HCT116 (cell line): ENCODE measurements at regions not wholly inside any gene's neighbourhood (a gene's known extent, or its start where the extent isn't known, plus 50 kb on each side); places are given as distances from the start of the nearest gene placed in this dataset.

Source experiments
- ATAC-seq: fragments of 200-7000 bp; cut with Tn5 transposase; 2 replicates; pipeline ENCODE4 v1.9.1; 2020; ENCODE audit warnings: mild to moderate bottlenecking, moderate library complexity
- BruUV-seq: library from RNA; stranded (reverse); fragments of 400-500 nt; replicated peaks from 2 replicates; lab custom pipeline; 2021; lab: Mats Ljungman, UMichigan
- CTCF ChIA-PET: fragments of 300-600 bp; sonication (Branson Sonifier 250); formaldehyde crosslinking; loops from one replicate; lab custom pipeline; 2021; ENCODE audit warnings: antibody characterized with exemption; lab: Charles Lee
- POLR2A ChIA-PET: fragments of 300-600, 350-600 bp; sonication (Branson Sonifier 250); formaldehyde crosslinking; loops from one replicate; lab custom pipeline; 2021; ENCODE audit warnings: antibody characterized with exemption; lab: Charles Lee
- RAD21 ChIA-PET, 2 experiments: fragments of 300-600 bp; sonication (Branson Sonifier 250); formaldehyde crosslinking; loops; one replicate each; lab custom pipeline; 2023; ENCODE audit warnings: low total read pairs in 2 of 2; ENCODE audit not compliant: uncharacterized antibody in 2 of 2, unreplicated experiment in 2 of 2, low non-redundant PET in 1 of 2; lab: Charles Lee
- DNase-seq: peaks from one replicate; pipeline ENCODE4 v3.0.0-alpha.2; 2010; ENCODE audit warnings: low read depth, low spot score
- H2AFZ ChIP-seq: fragments of 200-600 bp; shearing (Covaris generic), sonication (generic); 2 replicates; pipeline ENCODE4 v1.6.1; 2017; ENCODE audit warnings: low read depth, mixed run types, mixed read lengths, antibody characterized with exemption, low read length; ENCODE audit not compliant: poor library complexity, severe bottlenecking
- H3K27ac ChIP-seq: 2 replicates; pipeline ENCODE4 v1.5.1; 2012; ENCODE audit warnings: low read depth, low read length
- H3K27me3 ChIP-seq: fragments of 200-600 bp; sonication (generic); 2 replicates; pipeline ENCODE4 v1.6.1; 2016; ENCODE audit warnings: mixed run types, low read length, mixed read lengths; ENCODE audit not compliant: insufficient read depth
- H3K36me3 ChIP-seq, 2 experiments: fragments of 200-500 bp in 1 of 2; fragments of 200-600 bp in 1 of 2; sonication (Bioruptor generic) in 1 of 2; sonication (generic) in 1 of 2; 2 replicates each; pipeline versions ENCODE4 v1.5.1 to v1.6.1; 2014 to 2016; ENCODE audit warnings: low read length in 2 of 2, inconsistent platforms in 1 of 2, mixed read lengths in 1 of 2, mixed run types in 1 of 2; ENCODE audit not compliant: insufficient read depth in 2 of 2, control insufficient read depth in 1 of 2
- H3K4me1 ChIP-seq, 2 experiments: fragments of 200-600 bp in 1 of 2; sonication (generic) in 1 of 2; 2 replicates each; pipeline versions ENCODE4 v1.5.1 to v1.6.1; 2012 to 2017; ENCODE audit warnings: low read length in 2 of 2, inconsistent platforms in 1 of 2, mild to moderate bottlenecking in 1 of 2, mixed read lengths in 1 of 2, mixed run types in 1 of 2, moderate library complexity in 1 of 2; ENCODE audit not compliant: insufficient read depth in 2 of 2, control insufficient read depth in 1 of 2
- H3K4me2 ChIP-seq: fragments of 200-600 bp; sonication (generic); 2 replicates; pipeline ENCODE4 v1.6.1; 2017; ENCODE audit warnings: mixed run types, low read length, mixed read lengths
- H3K4me3 ChIP-seq, 2 experiments: fragments of 200-600 bp in 1 of 2; sonication (generic) in 1 of 2; replicated peaks in 1 of 2; 2 replicates each; pipeline ENCODE4 v1.5.1; 2011 to 2016; ENCODE audit warnings: low read length in 2 of 2, control low read depth in 1 of 2, low read depth in 1 of 2, mild to moderate bottlenecking in 1 of 2, mixed read lengths in 1 of 2, mixed run types in 1 of 2
- H3K79me2 ChIP-seq: fragments of 200-600 bp; sonication (generic); 2 replicates; pipeline ENCODE4 v1.6.1; 2017; ENCODE audit warnings: mild to moderate bottlenecking, mixed run types, low read length, moderate library complexity, mixed read lengths; ENCODE audit not compliant: insufficient read depth
- H3K9ac ChIP-seq: fragments of 200-600 bp; sonication (generic); 2 replicates; pipeline ENCODE4 v1.6.1; 2016; ENCODE audit warnings: low read length, mixed read lengths
- H3K9me2 ChIP-seq: fragments of 200-600 bp; sonication (generic), shearing (Covaris generic); 2 replicates; pipeline ENCODE4 v1.6.1; 2017; ENCODE audit warnings: mixed run types, mild to moderate bottlenecking, moderate library complexity; ENCODE audit not compliant: insufficient read depth
- H3K9me3 ChIP-seq, 2 experiments: fragments of 200-500 bp in 1 of 2; fragments of 200-600 bp in 1 of 2; sonication (Bioruptor generic) in 1 of 2; sonication (generic) in 1 of 2; 2 replicates each; pipeline ENCODE4 v1.6.1; 2014 to 2017; ENCODE audit warnings: low read length in 2 of 2, mixed read lengths in 2 of 2, inconsistent platforms in 1 of 2, low read depth in 1 of 2, mild to moderate bottlenecking in 1 of 2, mixed run types in 1 of 2, moderate library complexity in 1 of 2; ENCODE audit not compliant: control insufficient read depth in 1 of 2, insufficient read depth in 1 of 2
- H4K20me1 ChIP-seq: fragments of 200-600 bp; sonication (generic), shearing (Covaris generic); 2 replicates; pipeline ENCODE4 v1.6.1; 2017; ENCODE audit warnings: mixed run types, mild to moderate bottlenecking, moderate library complexity; ENCODE audit not compliant: insufficient read depth
- EGR1 ChIP-seq: IDR thresholded peaks from 2 replicates; pipeline ENCODE4 v1.6.1; 2012; ENCODE audit warnings: low read depth
- POLR2AphosphoS5 ChIP-seq: IDR thresholded peaks from 2 replicates; pipeline ENCODE4 v1.6.1; 2011; ENCODE audit warnings: mild to moderate bottlenecking, low read depth, low read length, moderate library complexity
- RAD21 ChIP-seq: IDR thresholded peaks from 2 replicates; pipeline ENCODE4 v1.6.1; 2012; ENCODE audit warnings: low read depth, mild to moderate bottlenecking
- TCF7L2 ChIP-seq: IDR thresholded peaks from 2 replicates; pipeline ENCODE4 v1.7.0; 2011; ENCODE audit warnings: borderline replicate concordance, inconsistent platforms; ENCODE audit not compliant: insufficient read depth, insufficient read length; ENCODE audit errors: extremely low read depth
- intact Hi-C: fragments of 100-400 bp; cut with micrococcal nuclease; formaldehyde crosslinking; loops from 2 replicates; pipeline ENCODE4 v1.10.0; 2022
- TF ChIP-seq, protein P1 (sequence below): IDR thresholded peaks from 2 replicates; pipeline ENCODE4 v1.6.1; 2012

DNA sequence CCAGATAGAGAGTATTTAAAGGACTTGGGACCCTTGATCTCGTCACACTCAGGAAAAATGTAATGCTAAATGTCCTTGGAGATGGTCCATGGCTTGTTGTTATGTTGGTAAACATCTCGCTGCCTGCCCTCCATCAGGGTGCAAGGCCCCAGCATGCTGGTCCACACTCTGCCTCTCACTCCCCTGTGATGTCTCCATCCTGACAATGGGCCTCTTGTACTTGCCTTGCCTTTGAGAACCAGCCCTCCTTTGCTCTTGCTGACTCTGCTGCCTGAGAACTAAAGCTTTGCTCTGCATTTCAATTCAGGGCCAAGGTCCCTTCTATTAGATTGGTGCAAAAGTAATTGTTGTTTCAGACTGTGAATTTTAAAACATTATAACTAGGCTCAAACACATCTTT lies 131.0 kb upstream of the LMNTD1 start:
- TF ChIP-seq POLR2AphosphoS5 (no peak), RAD21 (no peak)
- H3K9me3 ChIP-seq = no peaks in the 10 kb centered on the region
- intact Hi-C loops = no loop called here
- ChIA-PET CTCF (no interaction called here), POLR2A (no interaction called here), RAD21 (no interaction called here)
- no peaks in the 10 kb centered on the region for H3K4me1 ChIP-seq
- no peak overlapping the region for H3K27ac ChIP-seq
- no peak overlapping the region for H3K4me2 ChIP-seq
- H3K9ac ChIP-seq = no peak overlapping the region
- H3K9me2 ChIP-seq = no peaks in the 10 kb centered on the region
- no peak for DNase-seq
- no peaks in the 10 kb centered on the region for H4K20me1 ChIP-seq
- no peaks in the 10 kb centered on the region for H3K27me3 ChIP-seq
- no peak for ATAC-seq
- H3K36me3 ChIP-seq = no peaks in the 10 kb centered on the region
- no TSS peak for BruUV-seq
- H2AFZ ChIP-seq = no peak overlapping the region
- H3K79me2 ChIP-seq = no peaks in the 10 kb centered on the region
- H3K4me3 ChIP-seq = no peak overlapping the region

DNA sequence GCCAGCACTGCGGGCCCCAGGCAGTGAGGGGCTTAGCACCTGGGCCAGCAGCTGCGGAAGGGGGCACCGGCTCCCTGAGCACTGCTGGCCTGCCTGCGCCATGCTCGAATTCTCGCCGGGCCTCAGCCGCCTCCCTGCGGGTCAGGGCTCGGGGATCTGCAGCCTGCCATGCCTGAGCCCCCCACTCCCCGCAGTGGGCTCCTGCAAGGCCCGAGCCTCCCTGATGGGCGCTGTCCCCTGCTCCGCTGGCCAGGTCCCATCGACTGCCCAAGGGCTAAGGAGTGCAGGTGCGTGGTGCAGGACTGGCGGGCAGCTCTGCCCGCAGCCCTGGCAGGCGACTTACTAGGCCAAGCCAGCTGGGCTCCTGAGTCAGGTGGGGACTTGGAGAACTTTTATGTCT lies 133.3 kb upstream of the LMNTD1 start:
- no TSS peak for BruUV-seq
- ChIA-PET POLR2A (no interaction called here), CTCF (no interaction called here)

More for the DNA sequence above, 133.3 kb upstream of the LMNTD1 start:
- H3K27ac ChIP-seq = no peak overlapping the region
- H4K20me1 ChIP-seq = no peaks in the 10 kb centered on the region
- no peaks in the 10 kb centered on the region for H3K9me2 ChIP-seq
- H3K4me2 ChIP-seq = no peak overlapping the region
- no peak overlapping the region for H3K4me3 ChIP-seq
- RAD21 ChIA-PET = no interaction called here
- no peaks in the 10 kb centered on the region for H3K79me2 ChIP-seq
- H3K4me1 ChIP-seq = no peaks in the 10 kb centered on the region
- ATAC-seq = no peak
- H3K27me3 ChIP-seq = no peaks in the 10 kb centered on the region
- H3K9ac ChIP-seq = no peak overlapping the region
- no peaks in the 10 kb centered on the region for H3K36me3 ChIP-seq
- no peaks in the 10 kb centered on the region for H3K9me3 ChIP-seq
- TF ChIP-seq EGR1 = no peak
- TF ChIP-seq, protein P1, sequence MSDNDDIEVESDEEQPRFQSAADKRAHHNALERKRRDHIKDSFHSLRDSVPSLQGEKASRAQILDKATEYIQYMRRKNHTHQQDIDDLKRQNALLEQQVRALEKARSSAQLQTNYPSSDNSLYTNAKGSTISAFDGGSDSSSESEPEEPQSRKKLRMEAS = no peak
- TF ChIP-seq TCF7L2 = no peak
- no peak for DNase-seq
- intact Hi-C loops = no loop called here
- H2AFZ ChIP-seq = no peak overlapping the region
